ENCODE measurements at regions not wholly inside any gene's neighbourhood (a gene's known extent, or its start where the extent isn't known, plus 50 kb on each side); places are given as distances from the start of the nearest gene placed in this dataset.
A peak's percentile ranks its signal among the peaks of the same experiment; 100 is the strongest.
"Not testable (repeated sequence)": the region's sequence is repeated elsewhere in the genome, so short reads cannot be mapped to it uniquely, and the experiment has no call there.

DNA sequence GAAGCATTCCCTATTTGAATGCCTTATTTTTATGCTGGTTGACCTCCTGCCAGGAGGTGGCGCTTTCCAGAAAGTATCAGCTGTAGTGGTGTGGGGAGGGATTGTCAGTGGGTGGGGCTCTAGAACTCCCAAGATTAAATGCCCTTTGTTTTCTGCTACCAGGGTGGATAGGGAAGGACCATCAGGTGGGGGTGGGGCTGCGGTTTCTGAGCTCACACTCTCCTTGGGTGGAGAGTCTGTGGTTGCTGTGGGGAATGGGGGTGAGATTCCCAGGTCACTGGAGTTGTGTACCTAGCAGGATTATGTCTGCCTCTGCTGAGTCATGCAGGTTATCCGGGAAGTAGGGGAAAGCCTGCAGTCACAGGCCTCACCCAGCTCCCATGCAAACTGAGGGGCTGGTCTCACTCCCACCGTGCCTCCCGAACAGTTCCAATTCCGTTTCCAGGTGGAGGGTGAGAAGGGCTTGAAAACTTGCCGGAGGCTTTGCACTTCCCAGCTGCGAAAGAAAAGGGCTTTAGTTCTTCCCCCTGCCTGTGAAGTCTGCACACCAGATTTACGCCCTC, 68.3 kb downstream of the ALG10B start:
- no peak for DNase-seq (ENCODE audit: low read depth)

DNA sequence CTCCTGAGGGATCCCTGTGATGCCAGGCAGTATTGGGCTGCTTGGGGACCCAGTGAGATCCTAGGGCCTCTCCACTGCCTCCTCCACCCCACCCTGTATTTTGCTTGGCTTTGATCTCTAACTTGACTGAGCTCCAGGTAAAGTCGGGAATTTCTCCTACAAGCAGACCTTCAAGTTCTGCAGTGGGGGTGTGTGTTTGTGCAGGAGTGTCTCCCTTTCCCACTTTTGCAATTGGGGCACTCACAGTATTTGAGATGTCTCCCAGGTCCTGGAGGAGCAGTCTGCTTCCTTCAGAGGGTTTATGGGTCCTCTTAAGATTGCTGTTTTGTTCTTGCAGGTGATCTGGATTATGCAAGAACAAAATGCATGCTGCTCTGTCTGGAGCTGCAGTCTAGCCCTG, 68.9 kb downstream of the ALG10B start:
- DNase-seq (ENCODE audit: low read depth): no peak

DNA sequence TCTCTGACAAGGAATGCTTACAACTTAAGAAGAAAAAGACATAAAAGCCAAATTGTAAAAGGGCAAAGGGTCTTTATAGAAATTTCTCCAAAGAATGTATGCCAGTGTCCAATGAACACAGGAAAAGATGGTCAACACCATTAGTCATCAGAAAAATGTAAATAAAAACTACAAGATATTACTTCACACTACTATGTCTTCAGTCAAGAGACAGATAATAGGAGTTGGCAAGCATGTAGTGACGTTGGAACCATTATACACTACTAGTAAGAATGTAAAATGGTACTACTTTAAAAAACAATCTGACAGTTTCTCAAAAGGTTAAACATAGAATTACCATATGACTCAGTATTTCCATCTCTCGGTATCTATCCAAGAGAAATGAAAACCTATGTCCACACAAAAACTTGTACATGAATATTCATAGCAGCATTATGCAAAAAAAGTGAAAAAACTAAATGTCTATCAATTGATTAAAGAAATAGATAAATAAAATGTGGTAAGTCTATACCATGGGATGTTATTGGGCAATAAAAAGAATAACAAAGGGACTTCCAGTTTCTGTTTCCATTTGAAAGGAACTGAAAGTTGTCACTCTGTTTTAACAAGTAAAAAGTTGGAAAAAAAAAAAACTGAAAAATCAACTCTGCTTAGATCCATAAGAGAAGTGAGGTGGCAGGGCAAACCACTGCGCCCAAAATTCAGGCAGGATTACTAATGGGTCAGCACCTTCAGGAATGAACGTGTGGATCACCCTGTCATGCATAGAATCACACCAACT, 69.8 kb downstream of the ALG10B start:
- no peak for DNase-seq (ENCODE audit: low read depth)

DNA sequence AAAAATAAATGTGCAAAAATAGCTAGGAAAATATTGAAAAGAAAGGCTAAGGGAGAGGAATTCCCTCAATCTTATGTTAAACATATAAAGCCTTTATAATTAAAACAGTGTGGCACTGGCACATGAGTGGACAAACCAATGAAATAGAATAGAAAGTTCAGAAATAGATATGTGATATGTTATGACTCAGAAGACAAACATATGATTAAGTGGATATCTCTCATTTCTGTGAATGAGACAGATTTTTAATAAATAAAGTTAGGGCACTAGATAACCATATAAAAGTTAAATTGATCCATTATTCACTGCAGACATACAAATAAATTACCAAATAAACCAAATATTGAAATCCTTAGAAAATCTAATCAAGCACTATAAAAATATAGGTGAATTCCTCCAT, 73.0 kb downstream of the ALG10B start:
- no peak for DNase-seq (ENCODE audit: low read depth)

DNA sequence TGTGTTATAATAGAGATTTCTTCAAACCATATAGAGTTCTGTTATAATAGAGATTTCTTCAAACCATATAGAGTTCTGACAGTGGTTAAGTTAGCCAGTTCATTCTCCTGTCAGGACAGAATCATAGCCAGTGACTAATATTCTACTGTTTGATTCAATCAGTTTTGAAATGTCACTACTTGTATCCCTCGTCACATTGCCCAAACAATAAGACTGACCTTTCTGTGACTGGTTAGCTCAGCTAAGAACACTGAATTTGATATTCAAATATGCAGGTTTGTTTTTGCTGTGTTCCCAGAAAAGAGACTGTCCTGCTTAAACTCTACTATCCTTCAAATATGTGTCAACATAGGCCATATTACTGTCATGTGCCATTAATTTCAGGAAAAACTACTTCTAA, 74.4 kb downstream of the ALG10B start:
- DNase-seq (ENCODE audit: low read depth): no peak

DNA sequence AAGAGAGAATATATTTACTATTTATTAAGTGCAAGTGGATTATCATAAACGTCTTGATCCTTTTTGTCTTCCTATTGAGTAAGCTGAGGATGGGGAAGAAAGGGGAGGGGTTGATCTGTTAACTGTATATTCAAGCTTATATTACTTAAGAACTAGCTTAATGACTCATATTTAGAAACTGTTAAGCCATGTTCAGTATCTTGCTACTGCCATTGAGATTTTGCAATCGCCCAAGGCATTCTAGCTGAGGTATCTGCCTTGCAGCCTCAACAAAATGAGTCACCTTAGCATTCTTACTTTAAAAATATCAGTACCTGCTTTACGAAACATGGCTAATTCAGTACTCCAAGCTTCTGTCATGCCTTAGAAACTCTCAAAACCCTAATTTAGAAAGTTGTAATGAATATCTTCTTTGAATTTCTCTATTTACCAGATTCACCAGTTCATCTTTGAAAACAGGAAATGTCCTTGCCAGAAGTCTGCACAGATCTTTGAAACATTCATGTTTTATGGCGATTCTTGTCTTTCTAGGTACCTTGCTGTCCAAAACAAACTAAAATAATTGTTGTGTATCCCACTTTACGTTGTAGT, 76.1 kb downstream of the ALG10B start:
- DNase-seq (ENCODE audit: low read depth): peak; percentile 1

DNA sequence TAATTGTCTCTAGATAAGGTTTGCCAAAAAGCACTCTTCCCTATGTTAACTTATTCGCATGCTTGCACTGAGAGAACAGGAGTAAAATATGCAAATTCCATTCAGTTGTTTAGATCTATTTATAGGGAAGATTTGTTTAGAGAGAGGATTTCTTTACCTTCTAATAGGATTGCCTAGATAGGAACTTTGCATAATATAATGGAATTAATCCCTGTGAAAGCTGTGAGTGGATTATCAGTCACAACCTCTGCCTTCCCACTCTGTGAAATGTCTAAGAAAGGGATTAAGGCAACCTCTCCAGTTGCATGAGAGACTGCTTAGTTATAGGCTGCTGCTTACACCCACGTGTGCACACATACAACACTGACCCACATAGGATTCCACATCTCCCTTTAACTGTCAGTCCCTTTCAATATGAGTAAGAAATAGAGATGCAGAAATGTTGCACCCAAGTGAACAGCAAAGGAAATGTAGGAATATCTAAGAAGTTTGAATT, 83.2 kb downstream of the ALG10B start:
- DNase-seq (ENCODE audit: low read depth): no peak

DNA sequence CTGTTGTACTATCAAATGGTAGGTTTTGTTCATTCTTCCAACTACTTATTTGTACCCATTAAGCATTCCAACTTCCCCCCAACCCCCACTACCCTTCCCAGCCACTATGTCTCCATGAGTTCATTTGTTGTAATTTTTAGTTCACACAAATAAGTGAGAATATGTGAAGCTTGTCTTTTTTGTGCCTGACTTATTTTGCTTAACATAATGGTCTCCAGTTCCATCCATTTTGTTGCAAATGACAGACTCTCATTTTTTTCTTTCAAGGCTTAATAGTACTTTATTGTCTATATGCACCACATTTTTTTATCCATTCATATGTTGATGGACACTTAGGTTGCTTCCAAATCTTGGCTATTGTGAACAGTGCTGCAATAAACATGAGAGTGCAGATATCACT, 86.2 kb downstream of the ALG10B start:
- no peak for DNase-seq (ENCODE audit: low read depth)

DNA sequence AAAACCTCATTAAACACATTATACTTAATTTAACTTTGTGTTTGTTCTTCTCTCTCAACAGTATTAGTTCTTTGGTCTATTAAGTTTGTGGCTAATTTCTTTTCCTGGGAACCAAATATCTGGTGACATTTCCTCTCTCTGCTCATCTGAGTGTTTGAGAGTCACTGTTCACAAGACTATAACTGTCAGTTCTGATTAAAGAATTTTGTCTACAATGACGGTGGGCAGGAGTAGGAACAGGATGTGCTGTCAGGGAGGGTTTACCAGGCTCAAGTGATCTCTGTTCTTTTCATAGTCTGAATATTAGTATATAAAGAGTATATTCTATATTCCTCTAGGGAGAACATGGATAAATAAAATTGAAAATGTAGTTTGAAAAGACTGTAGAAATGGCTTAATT, 92.9 kb downstream of the ALG10B start:
- no peak for DNase-seq (ENCODE audit: low read depth)

DNA sequence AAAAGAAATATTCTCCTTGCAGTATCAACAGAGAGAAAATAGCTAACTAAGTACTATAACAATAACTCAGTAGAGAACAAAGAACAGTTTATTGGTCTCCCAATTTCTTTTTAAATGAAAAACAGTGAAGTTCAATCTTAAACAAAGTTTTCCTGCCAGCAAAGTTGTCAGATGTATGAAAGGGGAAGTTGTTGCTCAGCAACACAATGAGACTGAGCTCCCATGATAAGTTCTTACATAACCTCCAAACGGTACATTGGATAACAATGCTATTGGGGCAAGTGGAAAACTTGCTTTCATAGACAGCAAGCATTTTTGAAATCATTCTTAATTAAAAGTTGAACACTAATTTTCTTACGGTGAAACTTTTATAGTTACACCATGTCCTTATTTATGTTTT, 94.9 kb downstream of the ALG10B start:
- DNase-seq (ENCODE audit: low read depth): no peak

DNA sequence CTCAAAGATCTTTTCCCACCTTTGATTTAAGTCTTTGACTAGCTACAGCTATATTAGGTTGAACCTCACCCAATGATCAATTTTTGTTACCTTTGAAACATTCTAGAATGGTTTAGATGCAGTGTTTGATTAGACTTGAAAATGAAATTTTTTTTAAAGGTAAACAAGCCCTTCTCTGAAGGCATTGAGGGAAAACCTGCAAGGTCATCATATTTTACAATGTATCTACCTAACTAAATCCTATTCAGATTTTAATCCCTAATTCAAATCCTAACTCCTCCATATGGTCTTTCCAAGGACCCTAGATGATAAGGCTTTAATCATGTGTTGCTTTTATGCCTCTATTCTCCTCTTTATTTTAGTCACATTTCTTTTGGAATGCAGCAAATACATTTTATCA, 95.4 kb downstream of the ALG10B start:
- DNase-seq (ENCODE audit: low read depth): no peak

DNA sequence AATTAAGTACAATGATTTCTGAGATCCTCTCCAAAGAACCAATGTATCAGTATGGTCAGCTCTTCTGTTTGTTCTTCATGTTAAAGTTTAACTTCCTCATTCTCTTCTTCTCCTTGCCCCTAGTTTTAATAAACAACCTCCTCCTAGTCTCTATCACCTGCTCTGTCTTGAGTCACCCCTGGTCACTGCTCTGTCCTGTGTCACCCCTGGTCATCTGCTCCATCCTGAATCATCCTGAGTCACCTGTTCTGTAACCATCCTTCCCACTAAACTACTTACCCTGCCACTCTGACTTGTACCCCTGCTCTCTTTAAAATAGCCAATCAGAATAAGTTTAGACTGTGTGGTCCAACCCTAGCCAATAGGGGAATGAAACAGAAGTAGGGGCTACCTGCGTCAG, 100.5 kb downstream of the ALG10B start:
- DNase-seq (ENCODE audit: low read depth): no peak

DNA sequence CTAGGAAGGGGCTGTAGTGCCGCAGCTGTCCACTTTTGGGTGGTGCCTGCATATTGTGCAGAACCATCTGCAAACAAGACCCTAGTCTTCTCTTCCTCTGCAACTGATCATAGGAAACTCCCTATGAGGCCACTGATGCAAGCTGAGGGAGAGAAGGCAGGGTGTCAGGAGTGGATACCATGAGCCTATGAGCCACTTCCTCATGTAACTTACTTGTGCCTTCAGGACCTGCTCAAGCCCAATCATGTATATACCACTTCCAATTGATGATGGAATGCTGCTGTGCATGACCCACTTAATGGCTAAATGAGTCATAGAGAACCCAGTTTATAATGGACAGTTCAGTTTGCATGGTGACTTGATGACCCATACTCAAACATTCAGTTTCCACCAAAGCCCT, 107.9 kb downstream of the ALG10B start:
- DNase-seq (ENCODE audit: low read depth): no peak

DNA sequence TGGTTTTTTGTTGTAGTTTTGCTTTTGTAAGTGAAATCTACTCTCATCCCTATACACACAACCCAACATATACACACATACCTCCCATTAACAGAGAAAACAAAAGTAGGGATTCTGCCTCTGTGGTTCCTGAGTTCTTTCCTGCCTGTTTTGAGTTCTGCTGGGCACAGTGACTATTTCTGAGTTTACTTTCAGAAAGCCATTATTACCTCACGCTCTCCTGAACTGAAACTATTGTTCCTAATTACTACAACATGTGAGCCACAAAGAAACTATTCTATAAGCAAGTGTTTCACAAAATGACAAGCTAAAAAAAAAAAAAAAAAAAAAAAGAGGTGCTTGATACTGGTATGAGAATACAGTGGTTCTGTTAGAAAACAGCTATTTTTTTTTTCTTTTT, 110.9 kb downstream of the ALG10B start:
- no peak for DNase-seq (ENCODE audit: low read depth)

DNA sequence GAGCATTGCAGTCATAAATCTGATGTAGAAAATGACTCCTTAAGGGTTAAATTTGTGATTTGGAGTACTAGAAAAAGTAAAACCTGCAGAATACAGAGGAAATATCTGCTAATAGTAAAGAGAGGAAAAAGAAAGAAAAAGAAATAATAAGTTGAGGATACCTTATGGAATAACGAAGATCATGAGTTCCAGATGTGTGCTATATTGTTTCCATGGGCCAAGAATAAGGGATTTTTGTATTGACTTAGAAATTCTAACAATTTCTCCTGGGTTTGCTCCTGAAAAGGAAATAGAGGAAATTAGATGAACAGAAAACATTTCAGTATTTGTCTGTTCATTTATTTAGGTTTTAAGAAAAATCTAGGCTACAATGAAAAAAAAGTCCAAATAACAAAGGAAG, 115.3 kb downstream of the ALG10B start:
- no peak for DNase-seq (ENCODE audit: low read depth)

DNA sequence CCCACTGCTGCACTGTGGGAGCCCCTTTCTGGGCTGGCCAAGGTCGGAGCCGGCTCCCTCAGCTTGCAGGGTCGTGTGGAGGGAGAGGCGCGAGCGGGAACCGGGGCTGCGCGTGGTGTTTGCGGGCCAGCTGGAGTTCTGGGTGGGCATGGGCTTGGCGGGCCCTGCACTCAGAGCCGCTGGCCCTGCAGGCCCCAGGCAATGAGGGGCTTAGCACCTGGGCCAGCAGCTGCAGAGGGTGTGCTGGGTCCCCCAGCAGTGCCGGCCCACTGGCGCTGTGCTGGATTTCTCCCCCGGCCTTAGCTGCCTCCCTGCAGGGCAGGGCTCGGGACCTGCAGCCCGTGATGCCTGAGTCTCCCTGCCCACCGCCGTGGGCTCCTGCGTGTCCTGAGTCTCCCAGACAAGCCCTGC, 125.3 kb downstream of the ALG10B start:
- not testable (repeated sequence) for DNase-seq (ENCODE audit: low read depth)

DNA sequence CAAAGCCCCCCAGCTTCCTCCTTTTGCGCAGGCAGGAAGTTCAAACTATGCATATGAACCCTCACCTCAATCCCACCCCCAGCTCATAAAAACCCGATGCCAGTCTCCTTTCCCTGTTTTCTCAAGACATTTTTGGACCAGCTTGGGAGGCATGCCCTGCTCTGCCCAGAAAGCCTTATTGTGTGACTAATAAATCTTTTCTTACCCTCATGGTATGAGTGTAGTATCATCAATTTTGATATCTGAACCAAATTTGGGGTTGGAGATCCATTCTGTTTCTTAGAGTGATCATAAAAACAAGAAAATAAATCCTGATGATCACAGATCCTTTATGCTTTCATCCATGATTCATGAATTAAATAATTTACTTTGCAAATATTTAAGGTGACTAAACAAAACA, 128.5 kb downstream of the ALG10B start:
- no peak for DNase-seq (ENCODE audit: low read depth)

DNA sequence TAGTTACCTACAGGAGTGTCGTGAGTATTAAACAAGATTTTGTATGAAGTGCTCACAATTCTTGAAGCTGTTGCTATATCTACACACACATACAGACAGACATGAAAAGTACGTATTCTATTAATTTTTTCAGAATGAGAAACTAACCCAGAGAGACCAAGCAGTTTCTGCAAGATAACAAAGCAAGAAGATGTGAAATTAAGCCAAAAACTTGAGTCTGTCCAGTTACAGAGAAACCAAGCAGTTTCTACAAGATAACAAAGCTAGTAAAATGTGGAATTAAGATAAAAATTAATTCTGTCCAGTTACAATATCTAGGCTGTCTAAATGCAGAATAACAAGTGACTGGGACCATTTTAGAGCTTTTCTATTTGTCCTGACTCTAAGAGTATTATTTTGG, 132.4 kb downstream of the ALG10B start:
- no peak for DNase-seq (ENCODE audit: low read depth)

DNA sequence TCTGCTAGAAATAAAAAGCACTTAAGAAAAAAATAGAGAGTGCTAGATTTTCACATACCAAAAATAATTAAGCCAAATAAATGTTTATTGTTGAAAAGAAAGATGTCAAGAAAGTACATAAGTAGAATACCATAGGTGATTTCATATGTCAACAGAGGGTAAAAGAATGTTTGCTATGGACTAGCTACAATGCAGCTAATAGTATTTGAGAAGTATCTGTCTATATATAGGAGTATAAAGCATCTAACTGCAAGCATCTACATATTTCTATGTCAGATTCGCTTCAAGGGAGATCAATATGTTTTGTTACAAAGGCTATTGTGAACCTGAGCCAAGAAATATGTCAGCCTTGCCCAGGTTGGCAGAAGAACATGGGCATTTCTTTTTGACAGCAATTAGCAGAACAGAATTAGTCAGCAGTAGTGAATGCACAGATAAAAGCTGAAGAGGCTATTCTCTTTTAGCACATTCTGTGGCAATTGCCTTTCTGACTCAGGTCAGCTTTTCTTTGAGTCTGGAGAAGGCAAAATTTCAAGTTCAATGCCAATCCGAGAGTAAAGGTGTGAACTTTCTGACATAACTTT, 140.1 kb downstream of the ALG10B start:
- no peak for DNase-seq (ENCODE audit: low read depth)

DNA sequence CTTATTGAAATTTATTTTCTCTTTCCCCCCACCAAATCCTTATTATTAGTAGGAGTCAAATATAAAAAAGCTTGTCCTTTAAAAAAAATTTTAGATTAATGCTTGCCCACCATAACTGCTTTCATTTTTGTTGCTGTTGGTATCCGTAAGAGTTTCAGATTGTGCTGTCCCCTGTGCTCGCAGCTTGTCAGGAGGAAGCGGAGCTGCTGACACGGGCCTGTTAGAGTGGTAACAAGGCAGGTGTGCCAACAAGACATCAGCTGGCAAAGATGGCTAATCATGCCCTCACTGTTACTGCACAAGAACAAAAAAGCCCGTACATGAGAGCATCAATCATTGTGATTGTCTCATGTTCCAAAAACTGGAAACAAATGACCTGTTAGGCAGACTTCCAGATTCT, 148.4 kb downstream of the ALG10B start:
- DNase-seq (ENCODE audit: low read depth): no peak

DNA sequence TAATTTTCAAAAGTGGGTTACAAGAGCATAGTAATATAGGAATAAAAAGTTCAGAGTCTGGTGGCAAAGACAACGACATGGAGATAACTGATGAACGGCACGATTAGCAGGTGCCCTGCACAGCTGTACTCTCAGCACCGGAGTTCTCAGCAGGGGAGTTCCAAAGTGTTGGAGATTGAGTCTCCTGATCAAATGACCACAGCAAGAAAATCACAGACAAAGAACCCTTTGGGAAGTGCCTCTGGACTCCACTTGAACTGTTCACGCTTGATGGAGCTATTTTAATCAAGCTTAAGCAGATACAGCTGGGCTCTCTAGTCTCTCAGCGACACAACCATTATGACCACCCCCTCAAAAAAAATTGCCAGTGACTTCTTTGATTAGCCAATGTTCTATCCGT, 153.1 kb downstream of the ALG10B start:
- no peak for DNase-seq (ENCODE audit: low read depth)

DNA sequence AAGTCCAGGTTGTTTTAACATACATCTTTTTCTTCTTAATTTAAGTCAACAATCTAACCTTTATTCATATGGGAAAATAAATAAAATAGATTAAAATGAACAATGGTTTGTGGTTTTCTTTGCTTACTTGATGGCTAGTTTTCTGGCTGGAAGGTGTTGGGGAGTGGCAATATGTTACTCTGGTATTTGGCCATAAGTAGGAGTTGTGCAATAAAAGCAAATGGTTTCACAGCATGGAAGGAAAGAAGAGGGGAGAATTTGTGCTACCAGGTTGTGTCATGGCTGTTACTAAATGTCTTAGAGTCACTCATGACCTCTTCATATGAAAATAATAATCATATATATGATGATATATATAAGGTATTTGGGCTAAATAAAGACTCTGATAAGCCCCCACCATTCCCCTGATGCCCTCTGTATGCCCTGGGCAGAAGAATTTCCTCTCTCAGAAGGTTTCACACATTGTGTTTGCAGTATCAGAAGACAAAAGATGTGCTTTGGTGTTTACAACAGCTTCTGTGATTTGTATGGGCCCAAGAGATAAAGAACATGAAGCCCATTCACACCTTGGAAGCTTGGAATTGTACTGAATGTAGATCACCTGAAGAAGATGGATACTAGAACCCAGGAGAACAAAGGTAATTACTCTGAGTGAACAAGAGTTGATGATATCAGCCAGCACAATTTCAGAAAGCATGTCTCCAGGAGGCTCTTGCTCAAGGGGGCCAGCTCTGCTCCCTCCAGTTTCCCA, 160.9 kb downstream of the ALG10B start:
- DNase-seq (ENCODE audit: low read depth): no peak

DNA sequence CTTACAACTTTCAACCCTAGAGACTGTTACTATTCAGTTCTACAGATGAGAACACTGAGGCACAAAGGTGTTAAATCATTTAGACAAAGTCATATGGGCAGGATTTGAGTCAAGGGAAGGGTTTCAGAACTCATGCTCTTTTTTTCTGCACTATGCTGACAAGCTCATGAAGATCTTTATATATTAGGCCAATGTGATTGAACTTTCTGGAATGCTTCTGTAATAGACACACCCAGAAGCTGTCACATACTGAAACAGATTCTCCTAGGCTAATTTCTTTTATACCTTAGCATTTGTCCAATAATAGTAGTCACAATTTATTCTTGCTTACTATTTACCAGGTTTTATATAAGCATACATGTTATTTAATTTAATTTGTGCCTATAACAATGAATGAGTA, 164.0 kb downstream of the ALG10B start:
- no peak for DNase-seq (ENCODE audit: low read depth)

Data from GM04503 (cell line).